WTC11 (cell line): ENCODE measurements at regions not wholly inside any gene's neighbourhood (a gene's known extent, or its start where the extent isn't known, plus 50 kb on each side); places are given as distances from the start of the nearest gene placed in this dataset.

Source experiments
- CREB1 ChIP-seq: sonication (generic); formaldehyde crosslinking; IDR thresholded peaks from 2 replicates; pipeline ENCODE4 v1.8.0; 2023; ENCODE audit warnings: mild to moderate bottlenecking, missing genetic modification reagents
- ESRRA ChIP-seq: sonication (generic); formaldehyde crosslinking; IDR thresholded peaks from 2 replicates; pipeline ENCODE4 v1.8.1; 2022; ENCODE audit warnings: mild to moderate bottlenecking, missing genetic modification reagents, borderline replicate concordance
- TEAD1 ChIP-seq: sonication (generic); formaldehyde crosslinking; IDR thresholded peaks from 2 replicates; pipeline ENCODE4 v1.8.0; 2022; ENCODE audit warnings: mild to moderate bottlenecking, missing genetic modification reagents
- TEAD4 ChIP-seq: sonication (generic); formaldehyde crosslinking; IDR thresholded peaks from 2 replicates; pipeline ENCODE4 v1.8.0; 2022; ENCODE audit warnings: mild to moderate bottlenecking, missing genetic modification reagents
- ZNF138 ChIP-seq: sonication (generic); formaldehyde crosslinking; conservative IDR thresholded peaks from 2 replicates; pipeline ENCODE4 v1.8.1; 2022; ENCODE audit warnings: mild to moderate bottlenecking, moderate library complexity, missing genetic modification reagents
- ZNF416 ChIP-seq: fragments of 250-450 bp; sonication (Bioruptor Pico); IDR thresholded peaks from 2 replicates; pipeline ENCODE4 v1.9.0; 2021; ENCODE audit warnings: mild to moderate bottlenecking, inconsistent platforms
- TF ChIP-seq, protein P1 (sequence below): sonication (generic); formaldehyde crosslinking; IDR thresholded peaks from 2 replicates; pipeline ENCODE4 v1.8.1; 2022; ENCODE audit warnings: mild to moderate bottlenecking, missing genetic modification reagents, moderate library complexity, borderline replicate concordance
- TF ChIP-seq, protein P2 (sequence below): sonication (generic); formaldehyde crosslinking; IDR thresholded peaks from 2 replicates; pipeline ENCODE4 v1.8.1; 2023; ENCODE audit warnings: mild to moderate bottlenecking, missing genetic modification reagents, moderate library complexity
- TF ChIP-seq, protein P3 (sequence below): fragments of 200-600 bp; IDR thresholded peaks from 2 replicates; pipeline ENCODE4 v1.8.0; 2022; ENCODE audit warnings: antibody characterized with exemption
- TF ChIP-seq, protein P4 (sequence below): sonication (generic); formaldehyde crosslinking; IDR thresholded peaks from 2 replicates; pipeline ENCODE4 v1.8.1; 2022; ENCODE audit warnings: mild to moderate bottlenecking, moderate library complexity, missing genetic modification reagents

DNA sequence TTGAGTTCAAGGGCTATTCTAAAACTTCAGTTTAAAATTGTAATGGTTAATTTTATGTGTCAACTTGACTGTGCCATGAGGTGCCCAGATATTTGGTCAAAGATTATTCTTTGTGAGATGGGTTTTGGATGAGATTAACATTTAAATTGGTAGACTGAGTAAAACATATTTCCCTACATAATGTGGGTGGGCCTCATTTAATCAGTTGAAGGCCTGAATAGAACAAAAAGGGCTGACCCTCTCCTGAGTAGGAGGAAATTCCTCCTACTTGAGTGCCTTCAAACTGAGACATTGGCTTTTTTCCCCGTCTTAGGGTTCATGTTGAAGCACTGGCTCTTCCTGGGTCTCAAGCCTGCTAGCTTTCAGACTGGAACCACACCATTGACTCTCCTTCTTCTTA lies 89.6 kb upstream of the FAM9A start:
- TF ChIP-seq, protein P1, sequence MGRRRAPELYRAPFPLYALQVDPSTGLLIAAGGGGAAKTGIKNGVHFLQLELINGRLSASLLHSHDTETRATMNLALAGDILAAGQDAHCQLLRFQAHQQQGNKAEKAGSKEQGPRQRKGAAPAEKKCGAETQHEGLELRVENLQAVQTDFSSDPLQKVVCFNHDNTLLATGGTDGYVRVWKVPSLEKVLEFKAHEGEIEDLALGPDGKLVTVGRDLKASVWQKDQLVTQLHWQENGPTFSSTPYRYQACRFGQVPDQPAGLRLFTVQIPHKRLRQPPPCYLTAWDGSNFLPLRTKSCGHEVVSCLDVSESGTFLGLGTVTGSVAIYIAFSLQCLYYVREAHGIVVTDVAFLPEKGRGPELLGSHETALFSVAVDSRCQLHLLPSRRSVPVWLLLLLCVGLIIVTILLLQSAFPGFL (CRISPR knock-in tag) = no peak
- TF ChIP-seq, protein P2, sequence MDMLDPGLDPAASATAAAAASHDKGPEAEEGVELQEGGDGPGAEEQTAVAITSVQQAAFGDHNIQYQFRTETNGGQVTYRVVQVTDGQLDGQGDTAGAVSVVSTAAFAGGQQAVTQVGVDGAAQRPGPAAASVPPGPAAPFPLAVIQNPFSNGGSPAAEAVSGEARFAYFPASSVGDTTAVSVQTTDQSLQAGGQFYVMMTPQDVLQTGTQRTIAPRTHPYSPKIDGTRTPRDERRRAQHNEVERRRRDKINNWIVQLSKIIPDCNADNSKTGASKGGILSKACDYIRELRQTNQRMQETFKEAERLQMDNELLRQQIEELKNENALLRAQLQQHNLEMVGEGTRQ (CRISPR knock-in tag) = no peak
- TF ChIP-seq, protein P3, sequence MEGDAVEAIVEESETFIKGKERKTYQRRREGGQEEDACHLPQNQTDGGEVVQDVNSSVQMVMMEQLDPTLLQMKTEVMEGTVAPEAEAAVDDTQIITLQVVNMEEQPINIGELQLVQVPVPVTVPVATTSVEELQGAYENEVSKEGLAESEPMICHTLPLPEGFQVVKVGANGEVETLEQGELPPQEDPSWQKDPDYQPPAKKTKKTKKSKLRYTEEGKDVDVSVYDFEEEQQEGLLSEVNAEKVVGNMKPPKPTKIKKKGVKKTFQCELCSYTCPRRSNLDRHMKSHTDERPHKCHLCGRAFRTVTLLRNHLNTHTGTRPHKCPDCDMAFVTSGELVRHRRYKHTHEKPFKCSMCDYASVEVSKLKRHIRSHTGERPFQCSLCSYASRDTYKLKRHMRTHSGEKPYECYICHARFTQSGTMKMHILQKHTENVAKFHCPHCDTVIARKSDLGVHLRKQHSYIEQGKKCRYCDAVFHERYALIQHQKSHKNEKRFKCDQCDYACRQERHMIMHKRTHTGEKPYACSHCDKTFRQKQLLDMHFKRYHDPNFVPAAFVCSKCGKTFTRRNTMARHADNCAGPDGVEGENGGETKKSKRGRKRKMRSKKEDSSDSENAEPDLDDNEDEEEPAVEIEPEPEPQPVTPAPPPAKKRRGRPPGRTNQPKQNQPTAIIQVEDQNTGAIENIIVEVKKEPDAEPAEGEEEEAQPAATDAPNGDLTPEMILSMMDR = no peak
- no peak for TF ChIP-seq TEAD1 (CRISPR knock-in tag)
- no peak for TF ChIP-seq ZNF138 (CRISPR knock-in tag)
- TF ChIP-seq ZNF416 = no peak
- TF ChIP-seq, protein P4, sequence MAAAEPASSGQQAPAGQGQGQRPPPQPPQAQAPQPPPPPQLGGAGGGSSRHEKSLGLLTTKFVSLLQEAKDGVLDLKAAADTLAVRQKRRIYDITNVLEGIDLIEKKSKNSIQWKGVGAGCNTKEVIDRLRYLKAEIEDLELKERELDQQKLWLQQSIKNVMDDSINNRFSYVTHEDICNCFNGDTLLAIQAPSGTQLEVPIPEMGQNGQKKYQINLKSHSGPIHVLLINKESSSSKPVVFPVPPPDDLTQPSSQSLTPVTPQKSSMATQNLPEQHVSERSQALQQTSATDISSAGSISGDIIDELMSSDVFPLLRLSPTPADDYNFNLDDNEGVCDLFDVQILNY = no peak
- TF ChIP-seq ESRRA (CRISPR knock-in tag) = no peak
- TF ChIP-seq TEAD4 (CRISPR knock-in tag) = no peak
- no peak for TF ChIP-seq CREB1 (CRISPR knock-in tag)
